H1 (cell line): ENCODE measurements at regions not wholly inside any gene's neighbourhood (a gene's known extent, or its start where the extent isn't known, plus 50 kb on each side); places are given as distances from the start of the nearest gene placed in this dataset.

Source experiments
- CTCF ChIA-PET: fragments of 300-600 bp; sonication (Branson Sonifier 250); formaldehyde crosslinking; loops from one replicate; lab custom pipeline; 2021; ENCODE audit not compliant: partially characterized antibody; lab: Charles Lee
- POLR2A ChIA-PET: fragments of 300-600 bp; sonication (Branson Sonifier 250); formaldehyde crosslinking; loops from one replicate; lab custom pipeline; 2021; ENCODE audit warnings: inconsistent platforms; ENCODE audit not compliant: partially characterized antibody; lab: Charles Lee
- DNase-seq, 2 experiments: peaks; one replicate each; pipeline versions ENCODE4 v3.0.0 to v3.0.0-alpha.2; 2010 to 2022; ENCODE audit warnings: low spot score in 2 of 2, low read depth in 1 of 2, mixed read lengths in 1 of 2
- FAIRE-seq: peaks from 2 replicates; lab custom pipeline; 2011; peaks lifted over from hg19 to GRCh38; lab: Jason Lieb, UNC
- H2AFZ ChIP-seq: 2 replicates; pipeline ENCODE4 v1.8.1; 2012; ENCODE audit warnings: low read length, inconsistent platforms
- H2AK5ac ChIP-seq: 2 replicates; pipeline ENCODE4 v1.6.1; 2013; ENCODE audit warnings: low read depth, low read length
- H2BK120ac ChIP-seq: replicated peaks from 2 replicates; pipeline ENCODE3; 2013; ENCODE audit warnings: low read depth, low read length, inconsistent platforms
- H2BK12ac ChIP-seq: 2 replicates; pipeline ENCODE4 v1.6.1; 2013; ENCODE audit warnings: low read depth, low read length
- H2BK15ac ChIP-seq: 2 replicates; pipeline ENCODE4 v1.6.1; 2013; ENCODE audit warnings: low read length
- H2BK20ac ChIP-seq: 2 replicates; pipeline ENCODE4 v1.6.1; 2013; ENCODE audit warnings: low read length
- H2BK5ac ChIP-seq: 2 replicates; pipeline ENCODE4 v1.6.1; 2013; ENCODE audit warnings: low read depth, low read length
- H3K14ac ChIP-seq: 2 replicates; pipeline ENCODE4 v1.6.1; 2013; ENCODE audit warnings: inconsistent platforms; ENCODE audit not compliant: insufficient read length
- H3K18ac ChIP-seq: 2 replicates; pipeline ENCODE4 v1.6.1; 2013; ENCODE audit warnings: low read length; ENCODE audit errors: extremely low read depth
- H3K23ac ChIP-seq: 2 replicates; pipeline ENCODE4 v1.6.1; 2013; ENCODE audit warnings: inconsistent platforms; ENCODE audit not compliant: insufficient read length
- H3K23me2 ChIP-seq: 2 replicates; pipeline ENCODE4 v1.6.1; 2013; ENCODE audit warnings: low read depth, low read length
- H3K27ac ChIP-seq: 2 replicates; pipeline ENCODE4 v1.6.1; 2011; ENCODE audit warnings: low read depth, low read length, inconsistent platforms
- H3K27me3 ChIP-seq, 4 experiments: replicated peaks in 1 of 4; 1 replicate in 1 of 4; 2 replicates in 3 of 4; pipeline versions ENCODE4 v1.6.1 to v1.8.1; 2011 to 2013; ENCODE audit warnings: low read length in 3 of 4, mild to moderate bottlenecking in 3 of 4, inconsistent platforms in 2 of 4, mixed read lengths in 2 of 4, moderate library complexity in 1 of 4; ENCODE audit not compliant: control insufficient read depth in 3 of 4, insufficient read depth in 3 of 4; ENCODE audit errors: extremely low read depth in 1 of 4
- H3K36me3 ChIP-seq, 4 experiments: 2 replicates each; pipeline versions ENCODE4 v1.6.1 to v1.8.1; 2011 to 2013; ENCODE audit warnings: mild to moderate bottlenecking in 4 of 4, low read length in 3 of 4, moderate library complexity in 2 of 4, control low read depth in 1 of 4, inconsistent platforms in 1 of 4; ENCODE audit not compliant: insufficient read depth in 4 of 4, control insufficient read depth in 2 of 4
- H3K4ac ChIP-seq: replicated peaks from 2 replicates; pipeline ENCODE3; 2013; ENCODE audit warnings: low read length, low read depth, mixed read lengths, inconsistent platforms; ENCODE audit not compliant: insufficient read length
- H3K4me1 ChIP-seq, 4 experiments: replicated peaks in 1 of 4; 1 replicate in 1 of 4; 2 replicates in 3 of 4; pipeline versions ENCODE4 v1.6.1 to v1.8.1; 2011 to 2013; ENCODE audit warnings: low read length in 3 of 4, inconsistent platforms in 2 of 4, mixed read lengths in 1 of 4; ENCODE audit not compliant: insufficient read depth in 4 of 4, control insufficient read depth in 3 of 4
- H3K4me2 ChIP-seq, 2 experiments: 2 replicates each; pipeline versions ENCODE4 v1.6.1 to v1.8.1; 2011 to 2013; ENCODE audit warnings: low read depth in 2 of 2, low read length in 2 of 2, control low read depth in 1 of 2, inconsistent platforms in 1 of 2, mild to moderate bottlenecking in 1 of 2; ENCODE audit not compliant: insufficient read depth in 1 of 2
- H3K4me3 ChIP-seq, 4 experiments: fragments of 200-600, 300-600 bp in 1 of 4; sonication (generic), shearing (Covaris generic), sonication (Bioruptor Twin) in 1 of 4; 2 replicates each; pipeline versions ENCODE4 v1.5.1 to v1.8.1; 2011 to 2016; ENCODE audit warnings: low read length in 4 of 4, low read depth in 3 of 4, control low read depth in 2 of 4, inconsistent platforms in 2 of 4, mild to moderate bottlenecking in 2 of 4, mixed read lengths in 1 of 4, moderate library complexity in 1 of 4; ENCODE audit not compliant: insufficient read depth in 2 of 4; ENCODE audit errors: extremely low read depth in 1 of 4
- H3K56ac ChIP-seq: replicated peaks from 2 replicates; pipeline ENCODE3; 2013; ENCODE audit warnings: low read depth, mild to moderate bottlenecking, mixed read lengths, low read length, inconsistent platforms; ENCODE audit not compliant: insufficient read length
- H3K79me1 ChIP-seq: 2 replicates; pipeline ENCODE4 v1.6.1; 2013; ENCODE audit warnings: low read depth, low read length, control low read depth
- H3K79me2 ChIP-seq, 2 experiments: 2 replicates each; pipeline versions ENCODE4 v1.6.1 to v1.8.1; 2012 to 2013; ENCODE audit warnings: low read length in 2 of 2, mild to moderate bottlenecking in 2 of 2, inconsistent platforms in 1 of 2; ENCODE audit not compliant: insufficient read depth in 2 of 2, control insufficient read depth in 1 of 2
- H3K9ac ChIP-seq, 4 experiments: replicated peaks in 1 of 4; 1 replicate in 1 of 4; 2 replicates in 3 of 4; pipeline versions ENCODE4 v1.6.1 to v1.8.1; 2011 to 2013; ENCODE audit warnings: low read depth in 3 of 4, low read length in 3 of 4, control low read depth in 2 of 4, mild to moderate bottlenecking in 2 of 4, moderate library complexity in 2 of 4, inconsistent platforms in 1 of 4; ENCODE audit errors: extremely low read depth in 1 of 4
- H3K9me3 ChIP-seq, 2 experiments: 2 replicates each; pipeline versions ENCODE4 v1.6.1 to v1.8.1; 2012 to 2013; ENCODE audit warnings: mild to moderate bottlenecking in 2 of 2, moderate library complexity in 2 of 2, control low read depth in 1 of 2, inconsistent platforms in 1 of 2, low read depth in 1 of 2, low read length in 1 of 2, mixed read lengths in 1 of 2; ENCODE audit not compliant: insufficient read depth in 2 of 2
- H4K20me1 ChIP-seq, 2 experiments: replicated peaks in 1 of 2; 2 replicates each; pipeline versions ENCODE3 to v1.8.1; 2011 to 2013; ENCODE audit warnings: inconsistent platforms in 2 of 2, low read length in 2 of 2, mild to moderate bottlenecking in 1 of 2; ENCODE audit not compliant: insufficient read depth in 2 of 2, control insufficient read depth in 1 of 2
- H4K5ac ChIP-seq: 2 replicates; pipeline ENCODE4 v1.6.1; 2013; ENCODE audit warnings: low read length, low read depth, mixed read lengths, inconsistent platforms; ENCODE audit not compliant: insufficient read length
- H4K8ac ChIP-seq: 2 replicates; pipeline ENCODE4 v1.8.0; 2013; ENCODE audit warnings: mild to moderate bottlenecking, moderate library complexity, low read length, inconsistent platforms; ENCODE audit not compliant: insufficient read depth; ENCODE audit errors: extremely low read depth
- H4K91ac ChIP-seq: replicated peaks from 2 replicates; pipeline ENCODE3; 2013; ENCODE audit warnings: low read length, mixed read lengths, inconsistent platforms; ENCODE audit not compliant: insufficient read length
- BCL11A ChIP-seq, 2 experiments: IDR thresholded peaks; one replicate each; pipeline ENCODE4 v1.6.1; 2011; ENCODE audit warnings: low read depth in 2 of 2, low read length in 2 of 2, mild to moderate bottlenecking in 2 of 2
- CBX5 ChIP-seq: fragments of 300-800, 300-1000 bp; sonication (generic); IDR thresholded peaks from 2 replicates; pipeline ENCODE4 v1.7.1; 2016; ENCODE audit warnings: antibody characterized with exemption, low read length, low read depth
- CHD2 ChIP-seq: IDR thresholded peaks from 2 replicates; pipeline ENCODE4 v1.6.1; 2012; ENCODE audit warnings: low read length, improper control_type of control experiment
- E2F6 ChIP-seq: IDR thresholded peaks from 2 replicates; pipeline ENCODE4 v1.6.1; 2012; ENCODE audit warnings: inconsistent platforms
- EGR1 ChIP-seq: IDR thresholded peaks from 2 replicates; pipeline ENCODE4 v1.6.1; 2011; ENCODE audit warnings: low read depth, low read length, borderline replicate concordance
- HDAC6 ChIP-seq: IDR thresholded peaks from one replicate; pipeline ENCODE4 v1.7.1; 2012; ENCODE audit warnings: low read depth, mild to moderate bottlenecking, inconsistent platforms, low read length, moderate library complexity
- PHF8 ChIP-seq: fragments of 200-600 bp; sonication (generic); conservative IDR thresholded peaks from 2 replicates; pipeline ENCODE4 v1.7.1; 2012; ENCODE audit warnings: low read depth, mild to moderate bottlenecking, inconsistent platforms, low read length, moderate library complexity
- POLR2A ChIP-seq, 2 experiments: IDR thresholded peaks; 1 replicate in 1 of 2; 2 replicates in 1 of 2; pipeline ENCODE4 v1.6.1; 2011; ENCODE audit warnings: low read depth in 2 of 2, low read length in 2 of 2, mild to moderate bottlenecking in 2 of 2; ENCODE audit errors: control extremely low read depth in 1 of 2
- POU5F1 ChIP-seq: IDR thresholded peaks from 2 replicates; pipeline ENCODE4 v1.6.1; 2011; ENCODE audit warnings: low read depth, mild to moderate bottlenecking, low read length, moderate library complexity
- RAD21 ChIP-seq, 2 experiments: IDR thresholded peaks in 1 of 2; conservative IDR thresholded peaks in 1 of 2; 2 replicates each; pipeline ENCODE4 v1.6.1; 2011; ENCODE audit warnings: low read depth in 2 of 2, low read length in 2 of 2, improper control_type of control experiment in 1 of 2, inconsistent platforms in 1 of 2, mild to moderate bottlenecking in 1 of 2, moderate library complexity in 1 of 2
- SAP30 ChIP-seq: fragments of 300-600 bp; sonication (generic); IDR thresholded peaks from 2 replicates; pipeline ENCODE4 v1.7.1; 2012; ENCODE audit warnings: low read length, moderate library complexity, mild to moderate bottlenecking, inconsistent platforms; ENCODE audit not compliant: insufficient read depth, insufficient replicate concordance
- SP1 ChIP-seq: IDR thresholded peaks from 2 replicates; pipeline ENCODE4 v1.6.1; 2011; ENCODE audit warnings: low read depth, low read length
- TBP ChIP-seq: IDR thresholded peaks from 2 replicates; pipeline ENCODE4 v1.6.1; 2011; ENCODE audit warnings: low read depth, low read length, improper control_type of control experiment
- USF2 ChIP-seq: IDR thresholded peaks from 2 replicates; pipeline ENCODE4 v1.6.1; 2011; ENCODE audit warnings: low read length, improper control_type of control experiment
- WGBS, 2 experiments: shearing (Covaris generic) in 1 of 2; methylation state at CpG; one replicate each; pipeline versions ENCODE4 v1.1.6 to v1.1.7; 2013 to 2015; ENCODE audit warnings: low lambda C conversion rate in 2 of 2, mixed read lengths in 2 of 2, inconsistent platforms in 1 of 2, low coverage in 1 of 2, missing lambda C conversion rate in 1 of 2; ENCODE audit not compliant: insufficient replicate concordance in 2 of 2, insufficient coverage in 1 of 2, insufficient read length in 1 of 2; ENCODE audit errors: extremely low coverage in 1 of 2, missing lambda C conversion rate in 1 of 2; 5-methylcytosine and 5-hydroxymethylcytosine counted together

- no peak overlapping the region for H3K4ac ChIP-seq
- no peak overlapping the region for H3K18ac ChIP-seq
- no peak overlapping the region for H3K4me3 ChIP-seq
- no peaks in the 10 kb centered on the region for H3K27me3 ChIP-seq
- ChIA-PET CTCF (no interaction called here), POLR2A (no interaction called here)
- H2BK5ac ChIP-seq, result no peak overlapping the region
- H3K9me3 ChIP-seq, result no peaks in the 10 kb centered on the region
- no peak overlapping the region for H2BK12ac ChIP-seq
- no peak overlapping the region for H3K23ac ChIP-seq
- FAIRE-seq (no peak), DNase-seq (no peak)
- H3K79me2 ChIP-seq, result no peaks in the 10 kb centered on the region
- H3K27ac ChIP-seq, result no peak overlapping the region
- no peaks in the 10 kb centered on the region for H4K20me1 ChIP-seq
- no peak overlapping the region for H2BK20ac ChIP-seq
- H3K4me2 ChIP-seq, result no peak overlapping the region
- H4K5ac ChIP-seq, result no peak overlapping the region
- no peaks in the 10 kb centered on the region for H3K4me1 ChIP-seq
- no peak overlapping the region for H3K9ac ChIP-seq
- H2BK120ac ChIP-seq, result no peak overlapping the region
- H2AK5ac ChIP-seq, result no peak overlapping the region
- WGBS, 2 experiments, result 100% methylated on average over 2 of the region's 2 CpGs; no CpG with 5 or more reads in 1 of the 2 experiments
- no peaks in the 10 kb centered on the region for H3K79me1 ChIP-seq
- no peak overlapping the region for H2AFZ ChIP-seq
- H3K56ac ChIP-seq, result no peak overlapping the region
- H3K23me2 ChIP-seq, result no peaks in the 10 kb centered on the region
- H3K14ac ChIP-seq, result no peak overlapping the region
- H3K36me3 ChIP-seq, result no peaks in the 10 kb centered on the region
- H2BK15ac ChIP-seq, result no peak overlapping the region
- no peak overlapping the region for H4K8ac ChIP-seq
- H4K91ac ChIP-seq, result no peak overlapping the region
- TF ChIP-seq POLR2A (IDR thresholded peaks at IDR 0.05; ENCODE audit: control extremely low read depth in 1 of 2, low read depth in 2 of 2, low read length in 2 of 2), result no peak
- no peak for TF ChIP-seq SP1
- TF ChIP-seq TBP, result no peak
- TF ChIP-seq POU5F1, result no peak
- TF ChIP-seq BCL11A (IDR thresholded peaks at IDR 0.05; ENCODE audit: low read depth in 2 of 2, low read length in 2 of 2), result no peak
- no peak for TF ChIP-seq HDAC6
- no peak for TF ChIP-seq E2F6
- no peak for TF ChIP-seq SAP30
- no peak for TF ChIP-seq CBX5
- no peak for TF ChIP-seq EGR1
- TF ChIP-seq CHD2, result no peak
- TF ChIP-seq RAD21 (IDR thresholded peaks at IDR 0.05 in 1 of 2, conservative IDR thresholded peaks at IDR 0.05 in 1 of 2; ENCODE audit: low read depth in 2 of 2, low read length in 2 of 2), result no peak
- TF ChIP-seq USF2, result no peak
- no peak for TF ChIP-seq PHF8
These were observed 842.2 kb upstream of the AMELY start for GRCh38 chrY:7753711-7754110.
